Fibroblast of skin of abdomen (primary cell): ENCODE measurements at regions not wholly inside any gene's neighbourhood (a gene's known extent, or its start where the extent isn't known, plus 50 kb on each side); places are given as distances from the start of the nearest gene placed in this dataset.
"Not testable (repeated sequence)": the region's sequence is repeated elsewhere in the genome, so short reads cannot be mapped to it uniquely, and the experiment has no call there.

Experiments used
- DNase-seq: peaks from one replicate; pipeline ENCODE4 v3.0.0-alpha.2; 2013

DNA sequence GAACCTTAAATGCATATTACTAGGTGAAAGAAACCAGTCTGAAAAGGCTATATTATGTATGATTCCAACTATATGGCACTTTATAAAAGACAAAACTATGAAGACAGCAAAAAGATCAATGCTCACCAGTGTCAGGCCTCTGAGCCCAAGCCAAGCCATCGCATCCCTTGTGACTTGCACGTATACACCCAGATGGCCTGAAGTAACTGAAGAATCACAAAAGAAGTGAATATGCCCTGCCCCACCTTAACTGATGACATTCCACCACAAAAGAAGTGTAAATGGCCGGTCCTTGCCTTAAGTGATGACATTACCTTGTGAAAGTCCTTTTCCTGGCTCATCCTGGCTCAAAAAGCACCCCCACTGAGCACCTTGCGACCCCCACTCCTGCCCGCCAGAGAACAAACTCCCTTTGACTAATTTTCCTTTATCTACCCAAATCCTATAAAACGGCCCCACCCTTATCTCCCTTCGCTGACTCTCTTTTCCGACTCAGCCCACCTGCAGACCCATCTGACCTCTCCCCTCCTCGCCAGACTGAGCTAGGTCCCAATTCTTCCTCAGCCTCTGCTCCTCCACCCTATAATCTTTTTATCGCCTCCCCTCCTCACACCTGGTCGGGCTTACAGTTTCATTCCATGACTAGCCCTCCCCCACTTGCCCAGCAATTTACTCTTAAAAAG lies 1239.5 kb downstream of the OLFM4 start:
- not testable (repeated sequence) for DNase-seq

GRCh38 chr13:54287062-54287764 lies 1258.6 kb downstream of the OLFM4 start:
- no peak for DNase-seq

DNA sequence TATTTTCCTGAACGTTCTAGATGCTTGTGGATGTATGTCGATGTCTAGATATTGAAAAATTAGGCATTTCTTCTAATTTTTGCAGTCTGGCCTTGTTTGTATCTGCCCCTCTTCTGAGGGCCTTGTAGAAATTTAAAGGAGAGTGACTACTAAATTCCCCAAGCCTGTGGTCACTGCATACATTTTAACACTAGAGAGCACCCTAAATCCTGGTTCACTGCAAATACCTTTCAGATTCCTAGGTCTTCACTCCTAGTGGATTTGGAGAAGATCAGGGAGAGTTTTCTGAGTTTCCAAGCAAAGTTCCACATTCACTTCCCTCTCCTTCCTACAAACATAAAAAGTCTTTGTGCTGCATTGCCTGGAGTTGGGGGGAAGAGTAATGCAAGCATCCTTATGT lies 1272.5 kb downstream of the OLFM4 start:
- DNase-seq: no peak

DNA sequence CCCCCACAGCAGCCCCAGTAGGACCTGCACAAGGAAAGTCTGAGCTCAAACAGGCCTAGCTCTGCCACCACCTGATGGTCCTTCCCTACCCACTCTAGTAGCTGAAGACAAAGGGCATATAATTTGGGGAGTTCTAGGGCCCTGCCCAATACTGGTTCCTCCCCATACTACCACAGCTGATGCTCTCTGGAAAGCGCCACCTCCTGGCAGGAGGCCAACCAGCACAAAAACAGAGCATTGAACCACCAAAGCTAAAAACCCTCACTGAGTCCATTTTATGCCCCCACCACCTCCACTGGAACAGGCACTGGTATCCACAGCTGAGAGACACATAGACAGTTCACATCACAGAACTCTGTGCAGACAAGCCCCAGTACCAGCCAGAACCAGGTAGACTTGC lies 1276.8 kb downstream of the OLFM4 start:
- DNase-seq: no peak

DNA sequence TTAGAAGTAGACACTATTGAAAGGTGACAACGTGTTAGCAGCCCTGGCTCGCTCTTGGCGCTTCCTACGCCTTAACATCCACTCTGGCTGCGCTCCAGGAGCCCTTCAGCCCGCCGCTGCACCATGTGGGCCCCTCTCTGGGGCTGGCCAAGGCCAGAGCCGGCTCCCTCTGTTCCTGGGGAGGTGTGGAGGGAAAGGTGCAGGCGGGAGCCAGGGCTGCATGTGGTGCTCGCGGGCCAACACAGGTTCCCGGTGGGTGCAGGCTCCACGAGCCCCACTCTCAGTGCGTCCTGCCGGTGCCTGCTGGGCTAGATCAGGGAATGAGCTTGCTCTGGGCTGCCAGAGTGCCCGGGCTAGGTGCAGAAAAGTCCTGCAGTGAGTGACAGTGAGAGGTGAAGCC lies 1284.3 kb downstream of the OLFM4 start:
- no peak for DNase-seq

DNA sequence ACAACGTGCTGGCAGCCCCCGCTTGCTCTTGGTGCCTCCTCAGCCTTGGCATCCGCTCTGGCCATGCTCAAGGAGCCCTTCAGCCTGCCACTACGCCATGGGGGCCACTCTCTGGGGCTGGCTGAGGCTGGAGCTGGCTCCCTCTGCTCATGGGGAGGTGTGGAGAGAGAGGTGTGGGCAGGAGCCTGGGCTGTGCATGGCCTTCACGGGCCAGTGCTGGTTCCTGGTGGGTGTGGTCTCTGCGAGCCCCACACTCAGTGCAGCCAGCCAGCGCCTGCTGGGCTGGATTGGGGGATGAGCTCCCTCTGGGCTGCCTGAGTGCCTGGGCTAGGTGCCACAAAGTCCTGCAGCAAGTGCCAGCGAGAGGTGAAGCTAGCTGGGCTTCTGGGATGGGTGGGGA lies 1289.1 kb downstream of the OLFM4 start:
- no peak for DNase-seq

DNA sequence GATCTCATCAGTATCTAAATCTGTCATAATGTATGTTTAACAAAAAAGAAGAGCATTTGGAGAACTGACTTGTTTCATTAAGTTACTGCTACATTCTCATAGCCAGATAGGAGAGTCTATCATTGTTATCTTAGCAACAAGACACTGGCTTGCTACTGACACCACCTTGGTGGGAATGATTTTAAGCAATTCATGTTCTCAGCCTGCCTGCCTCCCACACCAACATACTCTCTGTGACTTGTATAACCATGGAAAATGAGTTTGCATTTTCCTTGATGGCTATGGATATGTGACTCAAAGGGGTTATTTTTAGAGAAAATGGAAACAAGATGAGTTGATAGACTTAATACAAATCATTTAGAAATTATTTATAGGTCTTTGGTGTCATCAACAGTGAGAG lies 1308.9 kb downstream of the OLFM4 start:
- no peak for DNase-seq

DNA sequence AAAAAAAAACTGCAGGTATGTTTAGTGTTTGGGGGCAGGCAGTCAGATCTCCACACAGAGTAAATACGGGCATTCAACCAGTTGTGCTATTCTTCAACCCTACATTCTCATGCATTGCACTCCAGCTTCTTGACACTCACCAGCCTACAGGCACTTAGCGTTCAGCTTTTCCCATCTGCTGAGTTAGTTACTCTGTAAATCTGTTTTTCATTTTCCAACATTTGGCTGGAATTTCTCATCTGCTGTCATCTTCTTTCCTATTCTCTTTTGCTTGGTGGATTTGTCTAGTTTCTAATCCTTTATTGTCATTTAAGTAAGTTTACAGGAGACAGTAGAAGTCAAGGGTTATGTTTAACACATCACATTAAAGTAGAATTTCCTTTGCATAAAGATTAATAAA lies 1318.9 kb downstream of the OLFM4 start:
- DNase-seq: no peak

DNA sequence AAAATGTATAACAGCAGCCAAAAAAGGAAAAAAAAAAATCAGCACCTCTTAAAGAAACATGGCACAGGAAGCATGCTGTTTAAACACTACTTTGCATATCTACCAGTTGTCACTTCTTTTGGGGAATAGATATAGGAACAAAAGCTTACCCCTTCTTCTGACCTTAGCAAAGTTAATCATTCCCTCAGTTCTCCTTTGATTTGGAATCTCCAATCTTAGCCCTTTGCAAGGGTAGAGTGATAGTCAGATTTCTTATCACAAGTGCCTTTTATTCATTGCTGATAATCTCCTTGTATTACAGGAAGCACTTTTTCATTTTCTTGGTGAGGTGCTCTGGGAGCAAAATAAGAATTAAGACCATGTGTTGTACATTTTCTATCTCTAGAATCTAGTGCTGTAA lies 1327.6 kb downstream of the OLFM4 start:
- no peak for DNase-seq

DNA sequence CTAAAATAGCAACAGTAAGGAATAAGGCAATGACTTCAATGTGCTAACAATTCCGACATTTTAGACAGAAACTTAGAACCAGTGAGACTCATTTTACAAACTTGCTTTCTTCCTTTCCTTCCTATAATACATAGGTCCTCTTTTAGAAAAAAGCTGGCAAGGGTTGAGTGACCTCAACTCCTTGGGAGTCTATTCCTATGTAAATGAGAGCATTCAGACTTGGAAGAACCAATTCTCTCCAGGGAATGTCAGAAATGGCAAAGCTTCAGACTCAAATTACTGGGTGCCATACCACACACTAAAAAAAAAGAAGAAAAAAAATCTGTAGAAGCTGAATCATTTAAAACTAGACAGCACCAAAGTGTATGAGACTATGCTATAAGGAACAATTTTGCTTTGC lies 1328.2 kb downstream of the OLFM4 start:
- no peak for DNase-seq

DNA sequence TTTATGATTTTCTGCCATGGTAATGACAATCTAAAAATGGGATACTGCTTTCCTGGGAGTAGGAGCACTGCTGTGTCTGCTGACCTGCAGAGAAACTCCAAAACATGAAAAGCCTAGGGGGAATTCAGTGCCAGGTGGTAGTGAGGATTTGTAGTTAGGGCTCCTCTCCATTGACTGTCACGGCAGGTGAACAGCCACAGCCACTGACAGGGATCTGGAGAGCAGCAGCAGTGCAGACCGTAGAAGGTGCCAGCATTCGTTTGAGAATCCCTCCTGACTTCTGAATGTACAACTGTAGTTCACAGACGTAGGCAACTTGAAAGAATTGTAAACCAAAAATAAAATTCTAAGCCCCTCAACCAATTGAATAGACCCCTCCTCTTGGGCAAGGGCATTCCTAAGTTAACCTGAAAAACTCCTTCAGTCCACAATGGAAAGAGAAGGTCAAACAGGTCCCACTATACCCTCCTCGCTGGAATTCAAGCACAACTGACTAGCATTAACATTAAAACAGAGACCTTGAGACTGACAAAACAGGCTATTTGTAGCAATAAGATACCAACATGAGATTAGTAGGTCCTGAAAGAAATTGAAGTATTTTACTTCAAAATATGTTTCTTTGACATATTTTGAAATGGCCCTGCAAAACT lies 1328.8 kb downstream of the OLFM4 start:
- DNase-seq: no peak

DNA sequence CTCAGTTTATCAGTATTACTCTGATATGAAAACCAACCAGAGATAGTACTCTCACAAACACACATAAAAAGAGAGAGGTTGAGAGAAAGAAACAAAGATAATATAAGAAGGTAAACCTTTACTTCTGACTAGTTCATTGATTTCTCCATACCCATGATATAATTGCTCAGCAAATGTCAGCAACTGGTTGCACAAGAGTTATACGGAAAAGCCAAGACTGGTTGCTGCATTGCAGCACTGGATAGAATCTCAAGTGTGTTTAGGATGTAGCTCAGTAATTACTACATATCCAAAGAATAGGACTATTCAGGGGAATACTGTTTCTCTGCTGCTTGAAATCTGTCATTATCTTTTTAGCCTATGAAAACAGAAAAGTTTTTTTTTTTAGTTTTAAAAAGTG lies 1332.8 kb downstream of the OLFM4 start:
- no peak for DNase-seq

DNA sequence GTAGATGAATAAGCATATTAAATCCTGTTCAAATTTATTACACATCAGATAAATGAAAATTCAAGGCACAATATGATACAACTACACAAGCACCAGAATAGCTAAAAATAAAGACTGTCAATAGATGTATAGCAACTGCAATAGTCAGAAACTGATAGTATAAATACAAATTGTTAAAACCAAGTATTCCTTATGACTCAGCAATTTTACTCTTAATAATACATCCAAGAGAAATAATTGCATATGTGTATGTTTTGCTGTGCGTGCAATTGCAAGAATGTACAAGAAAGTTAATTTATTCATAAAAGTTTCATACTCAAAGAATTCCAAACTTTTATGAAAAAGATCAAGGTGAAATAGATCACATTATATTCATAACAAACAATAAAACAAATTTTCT lies 1338.1 kb downstream of the OLFM4 start:
- DNase-seq: no peak

DNA sequence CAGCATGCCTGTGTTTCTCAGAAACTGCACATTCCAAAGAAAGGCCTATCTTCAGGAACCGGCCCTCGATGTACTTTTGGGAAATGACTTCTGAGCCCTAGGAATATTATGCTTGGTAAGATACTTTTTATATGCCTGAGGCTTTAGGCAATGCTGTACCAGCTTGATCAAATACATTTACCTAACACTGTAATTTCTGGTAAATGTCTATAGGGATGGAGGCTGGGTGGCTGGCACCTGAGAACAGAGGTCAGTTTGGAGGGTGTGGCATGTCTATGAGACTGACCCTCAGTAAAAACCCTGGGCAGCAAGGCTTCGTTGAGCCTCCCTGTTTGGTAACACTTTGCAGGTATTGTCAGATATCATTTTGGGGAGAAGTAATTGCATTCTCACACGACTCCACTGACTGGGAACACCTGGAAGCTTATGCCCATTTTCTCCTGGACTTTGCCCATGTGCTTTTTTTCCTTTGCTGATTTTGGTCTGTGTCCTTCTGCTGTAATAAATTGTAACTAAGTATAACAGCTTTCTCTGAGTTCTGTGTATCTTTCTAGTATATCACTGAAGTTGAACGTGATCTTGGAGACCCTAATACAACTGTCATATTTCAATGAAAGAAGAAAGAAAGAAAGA lies 1339.1 kb downstream of the OLFM4 start:
- DNase-seq: no peak

GRCh38 chr13:54368387-54368786 lies 1339.8 kb downstream of the OLFM4 start:
- DNase-seq: no peak

- DNase-seq: no peak
Observed at GRCh38 chr13:54373211-54373610, 1344.6 kb downstream of the OLFM4 start.

- no peak for DNase-seq
Observed at GRCh38 chr13:54379461-54379860, 1350.8 kb downstream of the OLFM4 start.

- DNase-seq: no peak
Observed at GRCh38 chr13:54383604-54384003, 1355.0 kb downstream of the OLFM4 start.

DNA sequence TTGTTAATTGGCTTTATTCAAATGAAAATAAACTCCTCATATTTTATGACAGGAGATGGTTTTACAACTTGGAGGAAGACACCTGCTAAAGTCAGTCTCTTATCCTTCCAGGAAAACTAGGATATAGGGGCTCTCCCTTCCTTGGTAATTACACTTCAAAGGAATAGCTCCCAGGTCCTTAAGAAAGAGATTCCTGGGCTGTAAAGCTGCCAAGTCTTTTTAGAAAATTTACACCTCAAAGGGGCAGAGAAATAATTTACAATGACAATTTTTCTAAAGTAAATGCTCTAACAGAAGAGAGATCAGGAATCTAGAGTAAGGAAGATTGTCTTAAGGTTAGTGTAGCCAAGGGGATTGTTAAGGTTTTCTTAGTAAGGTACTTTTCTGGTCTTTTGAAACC lies 1359.0 kb downstream of the OLFM4 start:
- DNase-seq: no peak

GRCh38 chr13:54390841-54391240 lies 1362.2 kb downstream of the OLFM4 start:
- no peak for DNase-seq

GRCh38 chr13:54394085-54394700 lies 1365.6 kb downstream of the OLFM4 start:
- no peak for DNase-seq

DNA sequence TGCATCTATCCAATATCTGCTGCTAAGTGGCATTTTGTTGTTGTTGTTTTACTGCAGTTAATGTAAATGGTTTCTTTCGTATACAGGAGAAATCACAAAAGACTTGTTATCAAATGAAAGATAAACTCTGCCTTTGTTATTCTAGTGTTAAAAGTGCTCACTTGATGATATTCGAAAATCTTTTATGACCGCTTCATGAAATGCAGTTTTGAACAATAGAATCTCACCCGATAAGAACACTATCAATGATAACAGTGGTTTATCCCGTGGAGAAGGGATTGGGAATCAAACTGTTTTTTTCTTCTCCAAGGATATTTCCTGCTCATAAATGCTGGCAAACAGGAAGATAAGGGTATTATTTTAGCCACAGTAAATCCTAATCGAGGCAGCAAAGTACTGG lies 1366.3 kb downstream of the OLFM4 start:
- no peak for DNase-seq

DNA sequence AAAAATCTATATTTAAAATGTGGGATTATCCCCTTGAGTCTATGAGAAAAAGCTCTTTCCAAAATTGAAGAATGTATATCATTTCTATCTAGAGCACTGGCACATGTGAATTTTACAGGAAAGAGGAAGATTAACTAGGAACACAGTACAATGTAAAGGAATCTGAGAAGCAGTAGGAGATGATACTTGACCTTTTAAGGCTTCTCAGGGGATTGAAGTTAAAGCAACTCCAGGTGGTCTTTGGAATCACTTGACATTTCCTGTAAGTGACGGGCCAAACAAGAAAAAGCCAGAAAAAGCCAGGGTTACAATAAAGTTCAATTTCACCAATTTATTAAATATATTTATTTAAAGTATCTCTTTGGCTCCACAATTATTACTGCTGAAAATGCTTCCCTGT lies 1373.9 kb downstream of the OLFM4 start:
- no peak for DNase-seq
